Activated naive CD8-positive, alpha-beta T cell treated with anti-CD3 and anti-CD28 coated beads, Interleukin-2, amount 10 ng/mL, durations not matched to agents 7 days and 5 days (primary cell): ENCODE measurements at regions not wholly inside any gene's neighbourhood (a gene's known extent, or its start where the extent isn't known, plus 50 kb on each side); places are given as distances from the start of the nearest gene placed in this dataset.
A peak's percentile ranks its signal among the peaks of the same experiment; 100 is the strongest.
"Not testable (repeated sequence)": the region's sequence is repeated elsewhere in the genome, so short reads cannot be mapped to it uniquely, and the experiment has no call there.

Experiments
- ATAC-seq: fragments of 150-1000 bp; cut with Tn5 transposase; one replicate; pipeline ENCODE4 v1.10.0; 2021; ENCODE audit warnings: low read depth, moderate library complexity
- POLR2A ChIA-PET: fragments of 350-600 bp; sonication (Branson Sonifier 250); formaldehyde crosslinking; loops from one replicate; lab custom pipeline; 2021; ENCODE audit warnings: antibody characterized with exemption; lab: Charles Lee
- DNase-seq: peaks from one replicate; pipeline ENCODE4 v3.0.0; 2021
- H3K27ac Mint-ChIP-seq: one replicate; pipeline ENCODE4 v1.8.0; 2022; ENCODE audit warnings: mild to moderate bottlenecking, mixed read lengths
- H3K27me3 Mint-ChIP-seq: one replicate; pipeline ENCODE4 v1.8.0; 2022; ENCODE audit warnings: mild to moderate bottlenecking, moderate library complexity, mixed read lengths
- H3K36me3 Mint-ChIP-seq: one replicate; pipeline ENCODE4 v1.8.0; 2021; ENCODE audit warnings: mild to moderate bottlenecking, mixed read lengths
- H3K4me1 Mint-ChIP-seq: one replicate; pipeline ENCODE4 v1.8.0; 2021; ENCODE audit warnings: mixed read lengths
- H3K4me3 Mint-ChIP-seq: one replicate; pipeline ENCODE4 v1.8.0; 2022; ENCODE audit warnings: mild to moderate bottlenecking, moderate library complexity, mixed read lengths
- H3K9me3 Mint-ChIP-seq: one replicate; pipeline ENCODE4 v1.8.0; 2021; ENCODE audit warnings: mixed read lengths

DNA sequence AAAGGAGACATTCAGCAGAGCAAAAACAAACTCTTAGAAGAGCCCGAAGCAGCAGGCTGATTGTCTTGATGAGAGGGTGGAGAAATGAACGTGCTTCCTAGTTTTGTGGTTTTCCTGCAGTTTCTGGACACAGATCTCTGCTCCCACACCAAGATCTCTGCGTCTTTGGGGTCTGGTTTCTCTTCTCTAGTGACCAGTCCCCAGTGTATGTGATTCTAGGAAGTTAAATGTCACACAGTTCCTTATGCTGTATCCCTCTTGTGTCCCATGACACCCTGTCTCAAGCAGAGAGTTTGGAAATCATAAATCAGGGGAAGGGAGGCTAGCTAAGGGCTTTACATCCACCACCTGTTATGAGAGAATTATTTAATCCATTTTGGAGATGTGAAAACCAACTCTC lies 55.4 kb upstream of the KLF14 start:
- POLR2A ChIA-PET: no interaction called here
- Mint-ChIP-seq H3K36me3 (no peaks in the 10 kb centered on the region), H3K4me3 (no peak overlapping the region), H3K27ac (no peak overlapping the region), H3K4me1 (no peaks in the 10 kb centered on the region), H3K9me3 (no peaks in the 10 kb centered on the region), H3K27me3 (peaks cover 5% of the 10 kb centered on the region)
- ATAC-seq (no peak), DNase-seq (no peak)

DNA sequence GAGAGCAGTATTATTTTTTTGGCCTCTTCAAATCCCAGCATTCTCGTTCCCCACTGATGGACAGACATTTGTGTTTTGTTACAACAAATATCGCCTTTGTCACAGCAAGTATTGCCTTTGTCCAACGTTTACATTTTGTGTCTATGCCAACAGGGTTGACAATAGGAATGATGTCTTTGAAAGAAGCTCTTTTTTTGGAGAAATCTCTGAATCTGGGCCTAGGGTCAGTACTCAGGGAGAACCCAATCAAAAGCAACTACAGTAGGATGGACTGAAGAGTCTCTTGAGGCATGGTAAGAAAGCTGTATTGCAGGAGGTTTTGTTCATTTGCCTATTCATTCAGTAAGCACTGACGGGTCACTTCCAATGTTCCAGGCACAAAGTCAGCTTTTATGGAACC lies 57.7 kb upstream of the KLF14 start:
- Mint-ChIP-seq H3K9me3 (no peaks in the 10 kb centered on the region), H3K27ac (no peak overlapping the region), H3K4me3 (no peak overlapping the region), H3K27me3 (peaks cover 3% of the 10 kb centered on the region), H3K4me1 (no peaks in the 10 kb centered on the region), H3K36me3 (no peaks in the 10 kb centered on the region)
- no peak for ATAC-seq
- POLR2A ChIA-PET: no interaction called here
- no peak for DNase-seq

DNA sequence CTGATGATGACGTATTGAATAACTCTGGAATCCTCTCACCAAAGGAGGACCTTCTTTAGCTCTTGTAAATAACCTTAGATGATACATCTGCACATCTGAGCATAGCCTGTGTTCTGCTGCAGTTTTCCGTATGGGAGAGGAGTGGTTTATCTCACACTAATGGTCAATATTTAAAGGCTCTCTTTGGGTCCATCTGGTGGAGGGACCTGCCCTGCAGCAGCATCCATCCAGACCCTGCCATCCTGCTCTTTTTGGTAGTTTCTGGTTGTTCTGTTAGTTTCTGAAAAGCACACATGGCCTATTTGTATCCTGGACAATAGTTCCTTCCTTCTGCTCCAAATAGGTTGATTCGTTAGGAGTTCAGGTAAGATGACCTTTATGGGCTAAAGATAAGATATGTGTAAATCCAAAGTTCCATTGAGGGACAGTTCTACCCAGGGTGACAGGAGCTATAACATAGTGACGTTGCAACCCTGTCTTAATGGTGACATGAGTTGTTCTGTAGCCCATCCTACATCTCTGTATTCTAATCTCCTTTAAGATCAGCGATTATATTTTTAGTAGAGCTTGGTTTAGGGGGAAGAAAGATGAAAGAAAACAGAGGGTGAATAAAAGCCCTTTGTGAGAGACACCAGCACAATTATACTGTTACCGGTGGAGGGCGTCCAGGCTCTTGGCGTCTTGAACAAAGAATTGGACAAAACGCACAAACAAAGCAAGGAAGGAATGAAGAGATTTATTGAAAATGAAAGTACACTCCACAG lies 60.0 kb upstream of the KLF14 start:
- POLR2A ChIA-PET: no interaction called here
- Mint-ChIP-seq H3K27me3 (peaks cover 18% of the 10 kb centered on the region), H3K4me1 (no peaks in the 10 kb centered on the region), H3K27ac (no peak overlapping the region), H3K36me3 (peaks cover 1% of the 10 kb centered on the region), H3K9me3 (peaks cover 4% of the 10 kb centered on the region), H3K4me3 (no peak overlapping the region)
- DNase-seq: no peak
- ATAC-seq: no peak

DNA sequence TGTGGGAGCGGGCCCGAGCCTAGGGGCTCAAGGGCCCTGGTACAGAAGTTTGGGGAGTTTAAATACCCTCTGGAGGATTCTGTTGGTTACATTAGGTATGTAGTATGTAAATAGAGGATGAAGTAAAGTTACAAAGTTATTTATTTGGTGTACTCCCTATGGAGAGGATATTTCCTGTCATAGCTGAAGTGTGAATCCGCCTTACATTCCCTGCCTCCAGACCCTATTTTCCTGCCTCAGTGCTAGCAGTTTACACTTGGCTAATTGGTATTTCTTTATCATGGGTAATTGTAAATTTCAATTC lies 60.6 kb upstream of the KLF14 start:
- no peak overlapping the region for H3K4me3 Mint-ChIP-seq
- DNase-seq: no peak
- H3K27me3 Mint-ChIP-seq: peaks cover 22% of the 10 kb centered on the region
- no peaks in the 10 kb centered on the region for H3K4me1 Mint-ChIP-seq
- POLR2A ChIA-PET: no interaction called here
- H3K27ac Mint-ChIP-seq: no peak overlapping the region
- no peak for ATAC-seq
- peaks cover 1% of the 10 kb centered on the region for H3K36me3 Mint-ChIP-seq
- peaks cover 6% of the 10 kb centered on the region for H3K9me3 Mint-ChIP-seq

DNA sequence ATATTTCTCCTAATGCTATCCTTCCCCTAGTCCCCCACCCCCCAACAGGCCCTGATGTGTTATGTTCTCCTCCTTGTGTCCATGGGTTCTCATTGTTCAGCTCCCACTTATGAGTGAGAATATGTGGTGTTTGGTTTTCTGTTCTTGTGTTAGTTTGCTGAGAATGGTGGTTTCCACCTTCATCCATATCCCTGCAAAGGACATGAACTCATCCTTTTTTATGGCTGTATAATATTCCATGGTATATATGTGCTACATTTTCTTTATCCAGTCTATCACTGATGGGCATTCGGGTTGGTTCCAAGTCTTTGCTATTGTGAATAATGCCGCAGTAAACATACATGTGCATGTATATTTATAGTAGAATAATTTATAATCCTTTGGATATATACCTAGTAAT lies 62.4 kb upstream of the KLF14 start:
- DNase-seq, H3K36me3 Mint-ChIP-seq, H3K4me3 Mint-ChIP-seq, POLR2A ChIA-PET, H3K4me1 Mint-ChIP-seq, ATAC-seq, H3K27ac Mint-ChIP-seq, H3K9me3 Mint-ChIP-seq: not testable (repeated sequence)
- peaks cover 27% of the 10 kb centered on the region for H3K27me3 Mint-ChIP-seq

DNA sequence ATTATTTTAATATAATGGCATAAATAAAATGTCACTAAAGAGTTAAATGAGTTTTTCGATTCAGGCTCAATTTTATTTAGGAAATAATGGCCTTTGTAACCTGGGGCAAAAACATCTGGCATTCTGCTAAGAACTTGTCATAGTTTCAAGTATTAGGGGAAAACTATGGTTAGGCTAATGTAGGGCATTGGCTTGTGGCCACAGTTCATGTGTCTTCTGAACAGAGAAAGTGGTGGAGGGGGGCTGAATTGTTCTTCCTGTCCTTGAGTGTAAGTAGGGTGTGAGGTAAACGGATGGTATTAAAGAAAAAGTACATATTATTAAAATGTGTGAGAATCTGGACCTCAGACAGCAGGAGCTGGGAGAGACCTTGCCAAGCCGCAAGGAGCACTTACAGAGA lies 69.1 kb upstream of the KLF14 start:
- Mint-ChIP-seq H3K9me3 (peaks cover 3% of the 10 kb centered on the region), H3K4me3 (no peak overlapping the region), H3K36me3 (no peaks in the 10 kb centered on the region), H3K27ac (no peak overlapping the region), H3K4me1 (no peaks in the 10 kb centered on the region), H3K27me3 (peaks cover 30% of the 10 kb centered on the region)
- POLR2A ChIA-PET: no interaction called here
- ATAC-seq: no peak
- DNase-seq: no peak

DNA sequence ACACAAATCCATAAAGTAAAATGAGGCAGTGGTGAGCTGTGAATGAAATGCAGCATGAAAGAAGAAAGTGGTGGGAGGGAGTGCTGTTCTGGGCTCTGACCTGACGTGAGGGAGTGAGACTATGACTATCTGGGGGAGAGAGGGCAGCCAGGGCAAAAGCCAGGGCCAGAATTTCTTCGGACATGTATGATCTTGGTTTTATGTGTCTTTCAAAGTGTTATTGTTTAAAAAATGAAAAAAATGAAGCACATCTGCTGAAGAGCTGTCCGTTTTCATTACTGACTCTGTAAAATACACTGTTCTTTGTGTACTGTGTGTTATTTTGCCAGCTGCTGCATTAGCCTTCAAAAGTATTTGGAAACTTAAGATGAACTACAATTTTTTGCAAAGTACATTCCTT lies 70.2 kb upstream of the KLF14 start:
- ATAC-seq (no peak), DNase-seq (no peak)
- Mint-ChIP-seq H3K4me1 (no peaks in the 10 kb centered on the region), H3K4me3 (no peak overlapping the region), H3K27me3 (peaks cover 20% of the 10 kb centered on the region), H3K9me3 (peaks cover under 1% of the 10 kb centered on the region), H3K36me3 (no peaks in the 10 kb centered on the region), H3K27ac (no peak overlapping the region)
- POLR2A ChIA-PET: no interaction called here

DNA sequence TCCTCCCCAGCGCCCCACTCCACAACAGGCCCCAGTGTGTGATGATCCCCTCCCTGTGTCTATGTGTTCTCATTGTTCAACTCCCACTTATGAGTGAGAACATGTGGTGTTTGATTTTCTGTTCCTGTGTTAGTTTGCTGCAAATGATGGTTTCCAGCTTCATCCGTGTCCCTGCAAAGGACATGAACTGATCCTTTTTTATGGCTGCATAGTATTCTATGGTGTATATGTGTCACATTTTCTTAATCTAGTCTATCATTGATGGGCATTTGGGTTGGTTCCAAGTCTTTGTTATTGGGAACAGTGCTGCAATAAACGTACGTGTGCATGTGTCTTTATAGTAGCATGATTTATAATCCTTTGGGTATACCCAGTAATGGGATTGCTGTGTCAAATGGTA lies 78.8 kb upstream of the KLF14 start:
- H3K36me3 Mint-ChIP-seq, POLR2A ChIA-PET, H3K4me1 Mint-ChIP-seq, DNase-seq, H3K4me3 Mint-ChIP-seq, H3K27me3 Mint-ChIP-seq, H3K9me3 Mint-ChIP-seq, H3K27ac Mint-ChIP-seq, ATAC-seq: not testable (repeated sequence)

DNA sequence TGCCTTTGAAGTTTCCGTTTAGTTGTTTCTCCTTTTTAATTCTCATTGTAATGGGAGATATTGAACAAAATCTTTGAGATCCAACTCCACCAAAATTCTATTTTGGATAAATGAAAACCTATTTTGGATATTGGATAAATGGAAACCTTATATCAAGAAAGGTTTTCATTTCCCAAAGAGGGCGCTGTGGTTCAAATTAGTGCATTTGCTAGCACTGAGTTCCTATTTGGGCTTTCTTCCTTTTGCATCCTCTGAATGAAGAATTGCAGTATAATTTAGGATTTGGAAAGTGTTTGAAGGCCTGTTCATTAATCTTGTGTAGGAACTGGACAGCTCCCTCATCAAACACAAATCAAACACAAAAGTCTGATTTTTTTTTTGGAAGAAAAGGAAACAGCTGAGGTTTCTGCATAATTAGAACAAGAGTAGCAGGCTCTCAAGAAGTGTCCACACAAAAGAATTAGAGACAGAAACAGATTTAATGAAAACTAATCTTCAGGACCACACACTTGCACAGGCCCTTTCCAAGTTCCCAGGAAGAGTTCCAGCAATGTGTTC lies 80.8 kb upstream of the KLF14 start:
- Mint-ChIP-seq H3K4me3 (no peak overlapping the region), H3K27me3 (no peaks in the 10 kb centered on the region), H3K36me3 (no peaks in the 10 kb centered on the region), H3K4me1 (no peaks in the 10 kb centered on the region), H3K27ac (no peak overlapping the region), H3K9me3 (peaks cover 2% of the 10 kb centered on the region)
- no peak for DNase-seq
- no peak for ATAC-seq
- POLR2A ChIA-PET: no interaction called here

DNA sequence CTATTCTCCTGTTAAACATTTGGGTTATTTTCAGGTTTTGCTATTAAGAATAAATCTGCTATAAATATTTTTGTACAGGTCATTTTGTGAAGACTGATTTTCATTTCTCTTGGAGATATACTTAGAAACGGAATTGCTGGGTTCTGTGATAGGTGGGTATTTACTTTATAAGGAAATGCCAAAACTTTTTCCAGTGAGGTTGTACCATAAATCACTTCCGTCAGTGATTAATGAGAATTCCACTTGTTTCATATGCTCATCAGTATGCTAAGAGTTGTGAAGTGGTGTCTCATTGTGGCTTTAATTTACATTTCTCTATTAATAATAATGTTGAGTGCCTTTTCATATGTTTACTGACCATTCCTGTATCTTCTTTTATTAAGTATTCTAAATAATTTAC lies 84.0 kb upstream of the KLF14 start:
- POLR2A ChIA-PET: no interaction called here
- no peak for ATAC-seq
- Mint-ChIP-seq H3K9me3 (no peaks in the 10 kb centered on the region), H3K36me3 (no peaks in the 10 kb centered on the region), H3K4me1 (peaks cover 3% of the 10 kb centered on the region), H3K27ac (no peak overlapping the region), H3K27me3 (no peaks in the 10 kb centered on the region), H3K4me3 (no peak overlapping the region)
- no peak for DNase-seq

DNA sequence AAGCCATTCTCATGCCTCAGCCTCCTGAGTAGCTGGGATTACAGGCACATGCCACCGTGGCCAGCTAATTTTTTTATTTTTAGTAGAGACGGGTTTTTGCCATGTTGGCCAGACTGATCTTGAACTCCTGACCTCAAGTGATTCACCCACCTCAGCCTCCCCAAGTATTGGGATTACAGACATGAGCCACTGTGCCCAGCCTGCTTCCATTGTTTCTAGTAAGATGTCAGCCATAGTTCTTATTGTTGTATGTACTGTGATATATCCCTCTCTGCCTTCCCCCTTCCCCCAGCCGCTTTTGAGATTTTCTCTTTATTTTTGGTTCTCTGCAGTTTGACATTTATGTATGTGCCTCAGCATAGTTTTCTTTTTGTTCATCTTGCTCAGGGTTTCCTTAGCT lies 87.9 kb upstream of the KLF14 start:
- Mint-ChIP-seq H3K27ac (no peak overlapping the region), H3K9me3 (peaks cover 7% of the 10 kb centered on the region), H3K4me3 (no peak overlapping the region), H3K36me3 (peaks cover 3% of the 10 kb centered on the region), H3K27me3 (no peaks in the 10 kb centered on the region), H3K4me1 (peaks cover 7% of the 10 kb centered on the region)
- ATAC-seq: no peak
- POLR2A ChIA-PET: no interaction called here
- DNase-seq: no peak

DNA sequence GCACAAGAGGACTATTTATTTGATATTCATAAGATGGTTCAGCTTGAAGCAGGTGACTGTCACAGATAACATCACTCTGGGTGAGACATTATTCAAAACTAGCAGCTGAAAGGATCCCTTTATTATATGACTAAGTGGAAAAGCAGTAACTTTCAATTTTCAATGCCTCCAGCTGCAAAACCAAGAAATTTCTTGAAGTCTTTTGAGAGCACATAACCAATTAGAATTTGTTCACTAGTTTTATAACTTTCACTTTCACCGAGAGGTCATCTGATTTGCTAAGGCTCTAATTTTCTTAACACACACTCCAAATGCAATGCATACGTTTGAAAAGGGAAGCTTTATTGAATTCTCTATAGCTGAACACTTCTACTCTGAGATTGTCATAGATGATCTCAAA lies 88.6 kb upstream of the KLF14 start:
- ATAC-seq (no peak), DNase-seq (no peak)
- H3K36me3 Mint-ChIP-seq: peaks cover 4% of the 10 kb centered on the region
- peak overlapping the region; percentile 1 for H3K4me3 Mint-ChIP-seq
- POLR2A ChIA-PET: no interaction called here
- peaks cover 7% of the 10 kb centered on the region for H3K4me1 Mint-ChIP-seq
- H3K27ac Mint-ChIP-seq: no peak overlapping the region
- H3K9me3 Mint-ChIP-seq: peaks cover 8% of the 10 kb centered on the region
- H3K27me3 Mint-ChIP-seq: no peaks in the 10 kb centered on the region

DNA sequence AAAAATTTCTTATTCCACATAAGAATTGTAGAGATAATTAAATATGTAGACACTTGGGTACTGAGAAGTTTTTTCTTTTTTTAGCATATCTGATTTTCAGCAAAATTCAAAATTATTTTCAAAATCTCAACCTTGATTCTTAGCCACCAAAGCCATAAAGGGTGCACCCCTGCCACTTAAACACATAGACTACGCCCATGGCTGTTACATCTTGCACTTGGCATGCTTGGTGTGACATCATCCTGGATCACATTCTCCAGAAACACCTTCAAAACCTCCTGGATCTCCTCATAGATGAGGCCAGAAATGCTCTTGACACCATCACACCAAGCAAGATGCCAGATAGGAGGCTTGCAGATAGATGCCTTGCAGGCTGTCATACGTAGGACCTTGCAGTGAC lies 89.1 kb upstream of the KLF14 start:
- H3K36me3 Mint-ChIP-seq: peaks cover 4% of the 10 kb centered on the region
- peaks cover 7% of the 10 kb centered on the region for H3K4me1 Mint-ChIP-seq
- no peak for DNase-seq
- H3K9me3 Mint-ChIP-seq: peaks cover 8% of the 10 kb centered on the region
- no peak overlapping the region for H3K4me3 Mint-ChIP-seq
- H3K27ac Mint-ChIP-seq: no peak overlapping the region
- POLR2A ChIA-PET: no interaction called here
- no peaks in the 10 kb centered on the region for H3K27me3 Mint-ChIP-seq
- no peak for ATAC-seq

DNA sequence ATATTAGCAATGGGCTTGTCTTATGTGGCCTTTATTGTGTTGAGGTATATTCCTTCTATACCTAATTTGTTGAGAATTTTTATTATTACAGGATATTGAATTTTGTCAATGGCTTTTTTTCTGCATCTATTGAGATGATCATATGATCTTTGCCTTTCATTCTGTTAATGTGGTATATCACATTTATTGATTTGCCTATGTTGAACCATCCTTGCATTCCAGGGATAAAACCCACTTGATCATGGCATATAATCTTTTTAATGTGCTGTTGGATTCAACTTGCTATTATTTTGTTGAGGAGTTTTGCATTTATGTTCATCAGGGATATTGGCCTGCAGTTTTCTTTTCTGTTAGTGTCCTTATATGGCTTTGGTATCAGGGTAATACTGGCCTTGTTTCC lies 91.8 kb upstream of the KLF14 start:
- DNase-seq (no peak), ATAC-seq (no peak)
- H3K4me3 Mint-ChIP-seq: no peak overlapping the region
- H3K27ac Mint-ChIP-seq: no peak overlapping the region
- POLR2A ChIA-PET: no interaction called here
- H3K9me3 Mint-ChIP-seq: peaks cover 15% of the 10 kb centered on the region
- H3K27me3 Mint-ChIP-seq: no peaks in the 10 kb centered on the region
- H3K4me1 Mint-ChIP-seq: peaks cover 7% of the 10 kb centered on the region
- peaks cover 4% of the 10 kb centered on the region for H3K36me3 Mint-ChIP-seq
